ENCODE measurements at regions not wholly inside any gene's neighbourhood (a gene's known extent, or its start where the extent isn't known, plus 50 kb on each side); places are given as distances from the start of the nearest gene placed in this dataset.

GRCh38 chr11:26162291-26162690 is 169.6 kb upstream of the ANO3 start:
- no peak for DNase-seq (ENCODE audit: low spot score in 2 of 2)
- 46 to 57% methylated on average over 2 of the region's 2 CpGs for WGBS, 2 donors
- no peak overlapping the region for H3K4me3 ChIP-seq (ENCODE audit: low read depth, poor library complexity, severe bottlenecking)
- intact Hi-C loops (cut with DNase I; ENCODE audit: low total_unique reads): no loop called here
- TF ChIP-seq CTCF (IDR thresholded peaks at IDR 0.05) (no peak), POLR2A (IDR thresholded peaks at IDR 0.05) (no peak)

GRCh38 chr11:26186389-26186788 is 145.5 kb upstream of the ANO3 start:
- TF ChIP-seq POLR2A (IDR thresholded peaks at IDR 0.05) (no peak), CTCF (IDR thresholded peaks at IDR 0.05) (no peak)
- WGBS, 2 donors: 53 to 59% methylated on average over 2 of the region's 2 CpGs
- DNase-seq (ENCODE audit: low spot score in 2 of 2): no peak
- intact Hi-C loops (cut with DNase I; ENCODE audit: low total_unique reads): no loop called here
- no peak overlapping the region for H3K4me3 ChIP-seq (ENCODE audit: low read depth, poor library complexity, severe bottlenecking)

GRCh38 chr11:26187639-26188038 is 144.3 kb upstream of the ANO3 start:
- H3K4me3 ChIP-seq (ENCODE audit: low read depth, poor library complexity, severe bottlenecking): no peak overlapping the region
- peak in 1 of 2 donors; percentile 33 for DNase-seq (ENCODE audit: low spot score in 2 of 2)
- 15 to 18% methylated on average over 2 of the region's 2 CpGs for WGBS, 2 donors
- TF ChIP-seq POLR2A (IDR thresholded peaks at IDR 0.05) (no peak), CTCF (IDR thresholded peaks at IDR 0.05) (no peak)
- intact Hi-C loops (cut with DNase I; ENCODE audit: low total_unique reads): no loop called here

- H3K4me3 ChIP-seq (ENCODE audit: low read depth, poor library complexity, severe bottlenecking): no peak overlapping the region
- intact Hi-C loops (cut with DNase I; ENCODE audit: low total_unique reads): no loop called here
- DNase-seq (ENCODE audit: low spot score in 2 of 2): no peak
- TF ChIP-seq CTCF (IDR thresholded peaks at IDR 0.05) (no peak), POLR2A (IDR thresholded peaks at IDR 0.05) (no peak)
Measured at GRCh38 chr11:26188554-26188953, 143.4 kb upstream of the ANO3 start.

- TF ChIP-seq CTCF (IDR thresholded peaks at IDR 0.05): no peak
- TF ChIP-seq POLR2A (IDR thresholded peaks at IDR 0.05): no peak
- no peak overlapping the region for H3K4me3 ChIP-seq (ENCODE audit: low read depth, poor library complexity, severe bottlenecking)
- no peak for DNase-seq (ENCODE audit: low spot score in 2 of 2)
- intact Hi-C loops (cut with DNase I; ENCODE audit: low total_unique reads): no loop called here
- WGBS, 2 donors: 95 to 97% methylated on average over 6 of the region's 6 CpGs
Measured at GRCh38 chr11:26191193-26191592, 140.7 kb upstream of the ANO3 start.

- intact Hi-C loops (cut with DNase I; ENCODE audit: low total_unique reads): no loop called here
- DNase-seq (ENCODE audit: low spot score in 2 of 2): no peak
- no peak overlapping the region for H3K4me3 ChIP-seq (ENCODE audit: low read depth, poor library complexity, severe bottlenecking)
- TF ChIP-seq CTCF (IDR thresholded peaks at IDR 0.05) (no peak), POLR2A (IDR thresholded peaks at IDR 0.05) (no peak)
Measured at GRCh38 chr11:26193694-26194365, 138.1 kb upstream of the ANO3 start.
